ENCODE measurements at regions not wholly inside any gene's neighbourhood (a gene's known extent, or its start where the extent isn't known, plus 50 kb on each side); places are given as distances from the start of the nearest gene placed in this dataset.

- Histone ChIP-seq H4K5ac (ENCODE audit: insufficient read length, low read depth, low read length) (no peak overlapping the region), H3K23me2 (ENCODE audit: low read depth, low read length) (no peaks in the 10 kb centered on the region), H3K79me1 (ENCODE audit: low read depth, low read length) (no peaks in the 10 kb centered on the region), H3K56ac (replicated peaks; ENCODE audit: insufficient read length, low read depth, low read length) (no peak overlapping the region), H3K4me2 (ENCODE audit: insufficient read depth in 1 of 2, low read depth in 2 of 2, low read length in 2 of 2) (no peak overlapping the region), H3K9ac (replicated peaks in 1 of 4; ENCODE audit: extremely low read depth in 1 of 4, low read depth in 3 of 4, low read length in 3 of 4) (no peak overlapping the region), H2BK120ac (replicated peaks; ENCODE audit: low read depth, low read length) (no peak overlapping the region), H3K4me1 (replicated peaks in 1 of 4; ENCODE audit: control insufficient read depth in 3 of 4, insufficient read depth in 4 of 4, low read length in 3 of 4) (peaks cover 0 to 3% (median 0%) of the 10 kb centered on the region in 4 experiments; a peak in 1 of 7 replicates), H3K79me2 (ENCODE audit: control insufficient read depth in 1 of 2, insufficient read depth in 2 of 2, low read length in 2 of 2) (no peaks in the 10 kb centered on the region), H2AFZ (ENCODE audit: low read length) (no peak overlapping the region), H3K4ac (replicated peaks; ENCODE audit: insufficient read length, low read depth, low read length) (no peak overlapping the region), H3K23ac (ENCODE audit: insufficient read length) (no peak overlapping the region), H2BK15ac (ENCODE audit: low read length) (no peak overlapping the region), H4K20me1 (replicated peaks in 1 of 2; ENCODE audit: control insufficient read depth in 1 of 2, insufficient read depth in 2 of 2, low read length in 2 of 2) (no peaks in the 10 kb centered on the region), H2BK5ac (ENCODE audit: low read depth, low read length) (no peak overlapping the region), H4K91ac (replicated peaks; ENCODE audit: insufficient read length, low read length) (no peak overlapping the region), H2BK20ac (ENCODE audit: low read length) (no peak overlapping the region), H3K4me3 (ENCODE audit: extremely low read depth in 1 of 4, insufficient read depth in 2 of 4, low read depth in 3 of 4, low read length in 4 of 4) (no peak overlapping the region), H3K27me3 (replicated peaks in 1 of 4; ENCODE audit: control insufficient read depth in 3 of 4, extremely low read depth in 1 of 4, insufficient read depth in 3 of 4, low read length in 3 of 4) (no peaks in the 10 kb centered on the region), H3K18ac (ENCODE audit: extremely low read depth, low read length) (no peak overlapping the region), H3K9me3 (ENCODE audit: insufficient read depth in 2 of 2, low read depth in 1 of 2, low read length in 1 of 2) (no peaks in the 10 kb centered on the region), H3K36me3 (ENCODE audit: control insufficient read depth in 2 of 4, insufficient read depth in 4 of 4, low read length in 3 of 4) (no peaks in the 10 kb centered on the region), H4K8ac (ENCODE audit: extremely low read depth, insufficient read depth, low read length) (no peak overlapping the region), H2BK12ac (ENCODE audit: low read depth, low read length) (no peak overlapping the region), H2AK5ac (ENCODE audit: low read depth, low read length) (no peak overlapping the region), H3K27ac (ENCODE audit: low read depth, low read length) (no peak overlapping the region), H3K14ac (ENCODE audit: insufficient read length) (no peak overlapping the region)
- TF ChIP-seq CHD1 (IDR thresholded peaks at IDR 0.05; ENCODE audit: low read depth, low read length) (no peak), POLR2AphosphoS5 (IDR thresholded peaks at IDR 0.05; ENCODE audit: low read depth, low read length) (no peak), HDAC6 (IDR thresholded peaks at IDR 0.05; ENCODE audit: low read depth, low read length) (no peak), EGR1 (IDR thresholded peaks at IDR 0.05; ENCODE audit: borderline replicate concordance, low read depth, low read length) (no peak), FOSL1 (IDR thresholded peaks at IDR 0.05; ENCODE audit: insufficient read depth, low read depth, low read length) (no peak), GABPA (IDR thresholded peaks at IDR 0.05; ENCODE audit: borderline replicate concordance, insufficient read depth, low read length) (no peak)
- ChIA-PET POLR2A (ENCODE audit: partially characterized antibody) (no interaction called here), CTCF (ENCODE audit: partially characterized antibody) (interaction anchor here (0.6 to 1.3 kb wide), 2 partner anchors 8 to 250 kb away, joined by 3 read pairs; no protein-coding TSS in a partner anchor)
- 100% methylated on average over 1 of the region's 1 CpG; no CpG with 5 or more reads in 1 of the 2 experiments for WGBS, 2 experiments (ENCODE audit: extremely low coverage in 1 of 2, insufficient coverage in 1 of 2, insufficient read length in 1 of 2, insufficient replicate concordance in 2 of 2, low coverage in 1 of 2, low lambda C conversion rate in 2 of 2, missing lambda C conversion rate in 1 of 2)
- DNase-seq (ENCODE audit: low read depth in 1 of 2, low spot score in 2 of 2) (no peak), FAIRE-seq (no peak)
These were observed 1013.1 kb upstream of the ATXN8OS start for GRCh38 chr13:69094485-69094884.

Measured in H1 (cell line).